Breast epithelium (tissue), 3 donors: ENCODE measurements at regions not wholly inside any gene's neighbourhood (a gene's known extent, or its start where the extent isn't known, plus 50 kb on each side); places are given as distances from the start of the nearest gene placed in this dataset.

Experiments used
- CTCF ChIP-seq, 3 donors: fragments of 450-650 bp; IDR thresholded peaks; one replicate each; pipeline ENCODE4 v1.5.1; 2016 to 2017; ENCODE audit warnings: antibody characterized with exemption in 3 of 3, mild to moderate bottlenecking in 3 of 3, moderate library complexity in 3 of 3
- POLR2A ChIP-seq: fragments of 450-650 bp; IDR thresholded peaks from one replicate; pipeline ENCODE4 v1.6.1; 2016; ENCODE audit warnings: antibody characterized with exemption, mild to moderate bottlenecking, moderate library complexity
- POLR2AphosphoS5 ChIP-seq, 3 donors: sonication (generic); formaldehyde crosslinking; IDR thresholded peaks; one replicate each; pipeline ENCODE4 v1.6.1; 2017; ENCODE audit warnings: antibody characterized with exemption in 3 of 3

GRCh38 chr15:31856581-31856980, 173.7 kb upstream of the CHRNA7 start:
- TF ChIP-seq POLR2AphosphoS5 (IDR thresholded peaks at IDR 0.05): no peak
- TF ChIP-seq CTCF (IDR thresholded peaks at IDR 0.05): no peak
- TF ChIP-seq POLR2A: no peak
